RCC 7860 (cell line): ENCODE measurements at regions not wholly inside any gene's neighbourhood (a gene's known extent, or its start where the extent isn't known, plus 50 kb on each side); places are given as distances from the start of the nearest gene placed in this dataset.
A peak's percentile ranks its signal among the peaks of the same experiment; 100 is the strongest.
"Not testable (repeated sequence)": the region's sequence is repeated elsewhere in the genome, so short reads cannot be mapped to it uniquely, and the experiment has no call there.

Experiments used
- DNase-seq: peaks from one replicate; pipeline ENCODE4 v3.0.0-alpha.2; 2015; ENCODE audit warnings: low spot score
- FAIRE-seq: peaks from 2 replicates; lab custom pipeline; 2012; peaks lifted over from hg19 to GRCh38; lab: Jason Lieb, UNC

DNA sequence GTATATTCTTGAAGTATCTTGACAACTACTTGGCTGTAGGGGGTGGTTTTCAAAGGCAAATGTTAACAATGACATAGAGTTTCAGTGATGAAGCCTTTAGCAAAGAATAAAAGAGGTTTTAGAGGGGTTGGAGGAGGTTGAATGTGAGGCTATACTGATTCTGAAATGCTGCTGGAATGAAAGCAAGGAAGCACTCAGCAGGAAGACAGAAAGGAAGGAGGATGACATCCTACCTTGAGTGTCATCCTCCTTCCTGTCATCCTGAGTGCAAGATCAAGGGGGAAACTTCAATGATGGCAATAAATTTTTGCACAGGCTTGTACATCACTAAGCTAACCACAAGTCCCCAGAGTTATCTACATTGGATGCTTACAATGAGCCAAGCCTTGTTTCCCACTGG lies 120.5 kb downstream of the APIP start:
- no peak for FAIRE-seq

DNA sequence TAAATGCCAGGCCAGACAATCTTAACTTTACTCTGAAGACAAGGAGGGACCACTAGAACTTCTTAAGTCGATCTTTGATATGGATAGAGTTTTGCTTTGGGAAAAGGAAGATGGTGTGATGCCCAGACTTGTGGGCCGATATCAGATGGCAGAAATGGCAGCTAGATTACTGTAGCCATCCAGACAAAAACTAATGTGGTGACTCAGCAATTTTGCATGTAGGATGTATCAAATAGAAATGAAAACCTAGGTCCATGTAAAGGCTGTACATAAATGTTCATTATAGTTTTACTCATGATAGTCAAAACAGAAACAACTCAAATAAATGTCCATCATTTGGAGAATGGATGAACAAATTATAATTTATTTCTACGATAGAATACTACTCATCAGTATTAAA lies 121.5 kb downstream of the APIP start:
- no peak for FAIRE-seq
- DNase-seq, result no peak

More for the DNA sequence above, 120.5 kb downstream of the APIP start:
- no peak for DNase-seq

DNA sequence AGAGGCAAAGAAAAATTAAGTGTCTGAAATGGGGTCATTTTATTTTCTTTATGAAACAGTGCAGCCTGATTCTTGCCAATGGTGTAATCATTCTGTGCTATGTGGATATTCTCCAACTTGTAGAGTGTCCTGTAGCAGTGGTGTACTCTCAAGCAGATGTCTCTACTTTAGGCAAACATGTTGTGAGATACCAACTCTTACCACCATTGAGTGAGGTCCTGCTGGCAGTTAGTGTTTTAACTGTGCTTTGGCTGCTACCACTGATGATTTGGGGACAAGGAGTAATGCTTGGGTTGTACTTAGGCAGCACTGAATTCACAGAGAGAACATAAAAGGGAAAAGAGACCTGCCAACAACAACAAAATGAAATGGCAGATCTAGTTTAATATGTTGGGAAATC lies 122.5 kb downstream of the APIP start:
- DNase-seq (no peak), FAIRE-seq (no peak)

DNA sequence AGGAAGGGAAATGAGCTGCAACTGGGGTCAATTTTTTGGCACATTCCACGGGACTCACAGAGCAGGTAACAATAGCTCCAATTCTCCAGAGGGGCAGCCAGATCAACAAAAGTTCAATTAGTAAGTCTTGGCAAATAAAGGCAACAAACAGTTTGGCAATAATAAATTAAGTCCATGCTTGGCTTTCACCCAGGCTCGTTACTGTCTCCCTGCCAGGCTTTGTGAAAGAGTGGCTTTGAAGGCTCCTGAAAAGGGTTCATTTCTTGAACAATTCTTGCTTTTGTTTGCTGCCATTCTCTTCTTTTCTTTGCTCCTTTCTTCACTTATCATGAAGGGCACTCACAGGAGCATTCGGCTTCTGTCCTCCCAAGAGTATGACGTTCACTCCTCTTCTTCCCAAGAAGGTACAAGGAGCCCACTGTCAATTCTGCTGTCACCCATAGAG lies 123.3 kb downstream of the APIP start:
- FAIRE-seq (no peak), DNase-seq (no peak)

DNA sequence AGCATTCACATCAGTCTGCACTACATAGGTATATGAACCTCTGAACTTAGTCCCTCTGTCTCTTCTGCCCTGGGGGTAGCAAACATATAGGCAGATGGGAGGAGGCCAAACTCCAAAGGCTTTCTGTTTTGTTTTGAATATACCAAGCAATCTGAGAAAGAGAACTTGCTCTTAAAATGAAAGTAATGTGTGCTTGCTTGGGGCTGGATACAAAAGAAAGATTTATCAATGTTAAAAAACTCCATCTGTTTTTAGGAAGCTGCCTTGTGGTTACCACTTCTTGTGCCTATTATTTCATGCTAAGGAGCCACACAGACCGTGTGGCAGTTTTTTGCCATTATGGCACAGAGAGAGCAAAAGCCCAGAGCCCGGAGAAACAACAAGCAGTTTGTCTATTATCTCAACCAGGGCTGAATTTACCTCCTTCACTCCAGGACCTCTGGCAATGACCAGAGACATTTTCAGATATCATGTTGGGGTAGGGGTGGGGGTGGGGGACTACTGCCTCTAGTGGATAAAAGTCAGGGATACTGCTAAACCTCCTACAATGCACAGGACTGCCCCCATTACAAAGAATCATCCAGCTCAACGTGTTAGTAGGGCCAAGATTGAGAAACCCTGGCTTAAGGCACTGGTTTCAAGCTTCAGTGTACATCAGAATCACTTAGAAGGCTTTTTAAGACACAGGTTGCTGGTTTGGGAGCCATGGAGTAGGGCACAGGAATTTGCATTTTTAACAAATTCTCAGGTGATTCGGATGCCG lies 124.2 kb downstream of the APIP start:
- no peak for FAIRE-seq
- no peak for DNase-seq

DNA sequence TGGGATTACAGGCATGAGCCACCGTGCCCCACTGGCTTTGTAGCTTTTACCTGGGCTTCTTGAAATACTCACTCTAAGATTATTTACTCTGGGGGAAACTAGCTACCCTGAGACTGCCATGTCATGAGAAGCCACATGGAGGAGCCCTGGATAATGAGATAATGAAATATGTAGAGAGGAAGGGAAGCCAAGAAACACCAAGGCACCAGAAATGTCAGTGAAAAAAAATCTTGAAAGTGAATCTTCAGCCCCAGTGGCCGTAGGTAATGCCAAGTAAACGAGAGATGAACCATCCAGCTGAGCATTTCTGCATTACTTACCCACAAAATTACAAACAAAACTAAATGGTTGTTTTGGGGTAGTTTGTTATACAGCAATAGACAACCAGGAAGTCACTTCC lies 125.6 kb downstream of the APIP start:
- DNase-seq (no peak), FAIRE-seq (no peak)

DNA sequence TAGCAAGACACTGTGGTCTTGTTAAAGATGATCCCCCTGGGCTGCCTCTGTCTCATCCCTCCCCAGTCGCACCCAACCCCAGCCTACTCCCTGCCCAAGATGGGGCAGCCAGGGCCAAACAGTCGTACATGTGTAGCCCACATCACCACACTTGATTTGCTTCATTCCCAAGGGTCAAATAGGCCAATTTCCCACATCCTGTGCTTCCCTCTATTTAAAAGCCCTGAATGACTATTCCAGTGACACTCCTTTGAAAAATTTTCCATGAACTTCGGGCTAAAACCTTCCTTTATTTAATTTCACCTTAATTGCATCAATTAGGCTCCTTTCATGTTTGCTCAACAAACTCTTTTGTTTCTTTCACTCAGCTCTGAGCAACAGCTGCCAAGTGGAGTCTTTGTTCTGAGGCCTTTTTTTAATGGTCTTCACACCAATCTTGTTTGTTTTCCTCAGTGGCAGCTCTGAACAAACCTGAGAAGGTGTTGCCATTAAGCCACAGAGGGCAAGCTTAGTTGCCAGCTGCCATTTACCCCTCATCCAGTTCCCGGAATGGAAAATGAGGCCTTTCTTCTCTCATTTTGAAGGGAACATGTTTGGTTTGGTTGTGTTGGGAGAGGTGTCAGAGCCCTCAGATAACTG lies 126.9 kb downstream of the APIP start:
- FAIRE-seq, result no peak
- DNase-seq, result no peak

DNA sequence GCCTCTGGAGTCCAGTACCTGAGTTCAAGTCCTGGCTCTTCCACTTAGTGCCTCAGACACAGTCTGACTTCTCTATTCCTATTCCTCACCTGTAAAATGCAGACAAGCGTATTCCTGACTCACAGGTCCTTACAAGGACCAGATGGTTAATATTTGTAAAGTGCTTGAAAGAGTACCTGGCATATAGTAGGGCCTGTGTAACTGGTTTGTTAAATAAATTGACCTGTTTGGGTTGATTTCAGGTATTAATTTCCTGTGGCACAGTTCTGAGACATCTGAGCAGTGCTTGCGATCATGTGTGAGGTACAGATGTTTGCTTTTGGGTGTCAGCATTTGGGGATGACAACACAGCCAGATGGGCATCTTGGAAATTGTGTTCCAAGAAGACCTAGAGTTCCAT lies 127.5 kb downstream of the APIP start:
- FAIRE-seq, result no peak

DNA sequence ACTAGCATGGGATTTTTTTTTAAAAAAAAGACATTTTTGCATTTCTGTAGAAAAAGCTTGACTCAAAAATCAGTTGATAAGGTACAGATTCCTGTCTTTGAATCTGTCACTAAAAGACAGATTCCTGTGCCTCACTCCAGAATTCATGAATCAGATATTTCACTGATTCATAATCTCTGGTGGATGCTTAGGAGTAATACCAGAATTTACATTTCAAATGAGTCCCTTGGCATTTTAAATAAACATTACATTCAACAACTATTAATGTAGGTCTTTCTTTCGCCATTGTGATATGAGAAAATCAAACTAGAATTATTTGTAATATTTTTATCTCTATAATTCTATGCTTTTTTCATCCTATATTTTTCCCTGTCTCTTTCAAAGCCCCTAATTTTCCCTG lies 128.3 kb downstream of the APIP start:
- no peak for DNase-seq
- FAIRE-seq, result no peak

More for the DNA sequence above, 127.5 kb downstream of the APIP start:
- no peak for DNase-seq

DNA sequence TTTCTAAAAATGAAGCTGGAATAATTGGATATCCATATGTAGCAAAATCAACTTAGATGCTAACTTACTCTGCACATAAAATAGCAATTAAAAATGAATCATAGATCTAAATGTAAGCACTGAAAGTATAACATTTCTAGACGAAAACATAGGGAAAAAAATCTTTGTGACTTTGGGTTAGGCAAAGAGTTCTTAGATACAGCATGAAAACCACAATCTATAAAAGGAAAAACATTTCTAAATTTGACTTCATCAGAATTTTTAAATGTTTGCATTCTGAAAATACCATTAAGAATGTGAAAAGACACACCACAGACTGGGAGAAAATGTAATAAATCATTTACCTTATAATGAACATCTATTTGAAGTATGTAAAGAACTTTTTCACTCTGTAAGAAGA lies 128.8 kb downstream of the APIP start:
- DNase-seq (no peak), FAIRE-seq (no peak)

DNA sequence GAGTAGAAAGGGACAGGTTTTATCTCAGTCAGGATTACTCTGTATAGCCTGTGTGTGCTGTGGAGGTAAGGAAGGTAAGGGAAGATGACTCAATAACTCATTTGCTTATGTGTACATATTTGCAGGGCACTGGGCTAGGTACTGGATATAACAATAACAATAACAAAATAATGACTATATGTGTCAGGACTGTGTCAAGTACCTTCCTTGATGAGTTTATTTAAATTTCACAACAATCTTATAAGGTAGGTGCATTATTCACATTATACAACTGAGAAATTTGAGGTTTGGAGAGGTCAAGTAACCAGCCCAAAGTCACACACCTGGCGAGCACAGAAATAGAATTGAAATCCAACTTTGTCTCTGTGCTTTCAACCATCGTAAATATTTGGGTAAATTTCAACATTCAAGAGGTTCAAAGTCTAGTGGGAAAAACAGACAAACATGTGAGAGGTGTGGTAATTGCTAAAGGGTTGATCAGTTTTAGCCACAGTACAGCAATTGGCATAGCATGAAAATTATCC lies 131.8 kb downstream of the APIP start:
- no peak for FAIRE-seq
- no peak for DNase-seq

DNA sequence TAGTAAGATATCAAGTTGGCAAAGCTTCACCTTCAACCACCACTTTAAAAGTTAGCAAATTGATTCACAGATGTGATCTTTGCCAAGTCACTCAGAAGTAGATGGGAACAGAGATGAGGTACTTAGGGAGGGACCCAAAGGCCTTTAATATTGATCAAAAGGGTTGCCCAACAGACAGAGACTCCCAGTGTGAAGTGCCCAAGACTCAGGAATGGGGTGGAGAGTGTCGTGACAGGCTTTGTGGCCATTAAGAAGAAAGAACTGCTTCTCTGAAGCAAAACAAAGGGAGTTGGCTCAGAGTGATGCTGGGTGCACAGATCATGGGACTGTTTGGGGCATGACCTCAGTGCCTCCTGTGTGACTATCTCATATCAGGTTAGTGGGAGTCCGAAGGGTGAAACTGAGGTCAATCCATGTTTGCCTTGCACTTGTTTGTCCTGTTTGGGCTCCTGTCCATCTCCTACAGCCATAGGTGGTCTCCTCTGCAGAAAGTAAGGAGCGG lies 132.3 kb downstream of the APIP start:
- DNase-seq (no peak), FAIRE-seq (no peak)

DNA sequence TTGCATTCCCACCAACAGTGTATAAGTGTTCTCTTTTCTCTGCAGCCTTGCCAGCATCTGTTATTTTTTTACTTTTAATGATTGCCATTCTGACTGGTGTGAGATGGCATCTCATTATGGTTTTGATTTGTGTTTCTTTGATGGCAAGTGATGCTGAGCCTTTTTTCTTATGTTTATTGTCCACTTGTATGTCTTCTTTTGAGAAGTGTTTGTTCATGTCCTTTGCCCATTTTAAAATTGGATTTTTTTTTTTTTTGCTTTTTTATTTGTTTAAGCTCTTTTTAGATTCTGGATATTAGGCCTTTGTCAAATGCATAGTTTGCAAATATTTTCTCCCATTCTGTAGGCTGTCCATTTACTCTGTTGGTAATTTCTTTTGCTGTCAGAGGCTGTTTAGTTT lies 134.4 kb downstream of the APIP start:
- DNase-seq, FAIRE-seq: not testable (repeated sequence)

DNA sequence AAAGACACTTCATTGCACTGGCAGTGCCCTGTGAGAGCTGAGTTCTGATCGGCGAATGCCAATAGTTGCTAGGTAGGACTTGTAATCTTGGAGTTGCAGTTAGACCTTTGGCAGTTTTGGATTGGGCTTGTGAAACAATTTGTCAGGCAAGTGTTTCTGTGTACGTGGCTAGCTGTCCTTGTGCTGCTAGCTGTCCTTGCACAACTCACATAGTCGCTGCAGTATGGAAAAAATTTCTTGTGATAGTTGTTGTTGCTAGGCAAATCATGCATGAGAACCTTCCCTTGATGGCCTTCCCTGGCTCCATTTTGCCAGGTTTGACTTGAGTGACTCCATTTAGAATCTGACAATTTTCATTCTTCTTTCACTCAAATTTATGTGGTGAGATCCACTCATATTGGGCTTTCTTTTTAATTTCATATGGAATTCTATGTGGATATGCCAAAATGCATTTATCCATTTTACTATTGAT lies 140.7 kb downstream of the APIP start:
- DNase-seq (no peak), FAIRE-seq (no peak)

DNA sequence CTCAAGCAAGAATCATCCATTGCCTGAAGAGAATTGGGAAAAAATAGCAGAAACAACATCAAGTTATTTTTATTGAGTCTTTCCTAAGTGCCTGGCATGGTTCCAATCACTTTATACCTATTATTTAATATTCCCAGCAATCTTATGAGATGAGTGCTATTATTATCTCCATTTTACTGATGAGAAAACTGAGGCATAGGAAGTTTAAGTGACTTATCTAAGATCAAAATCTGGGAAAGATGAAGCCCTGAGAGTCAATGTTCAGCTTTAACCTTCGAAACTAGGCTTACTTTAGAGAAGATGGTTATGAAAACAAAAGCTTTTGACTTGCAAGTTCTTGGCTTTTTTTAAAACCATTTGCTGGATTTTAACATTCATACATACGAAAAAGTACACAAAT lies 141.6 kb downstream of the APIP start:
- FAIRE-seq, result no peak

DNA sequence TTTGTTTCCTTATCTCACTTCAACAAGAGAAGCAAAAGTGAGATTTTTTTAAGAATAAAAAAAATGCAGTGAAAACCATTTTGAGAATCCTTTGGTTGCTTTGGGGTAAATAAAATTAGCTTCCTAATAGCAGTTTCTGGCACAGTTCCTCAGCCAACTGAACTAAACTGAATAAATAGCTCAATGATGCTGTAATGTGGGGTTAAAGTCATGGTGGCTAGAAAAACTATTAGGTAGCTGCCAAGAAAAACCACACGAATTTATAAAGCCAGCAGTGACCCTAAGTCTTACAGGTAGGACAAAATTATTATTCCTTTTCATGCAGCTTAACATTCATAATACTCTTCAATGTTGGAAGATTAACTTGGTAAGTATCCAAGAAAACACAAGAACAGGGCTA lies 142.4 kb downstream of the APIP start:
- no peak for DNase-seq
- peak; percentile 40 for FAIRE-seq

More for the DNA sequence above, 141.6 kb downstream of the APIP start:
- no peak for DNase-seq

DNA sequence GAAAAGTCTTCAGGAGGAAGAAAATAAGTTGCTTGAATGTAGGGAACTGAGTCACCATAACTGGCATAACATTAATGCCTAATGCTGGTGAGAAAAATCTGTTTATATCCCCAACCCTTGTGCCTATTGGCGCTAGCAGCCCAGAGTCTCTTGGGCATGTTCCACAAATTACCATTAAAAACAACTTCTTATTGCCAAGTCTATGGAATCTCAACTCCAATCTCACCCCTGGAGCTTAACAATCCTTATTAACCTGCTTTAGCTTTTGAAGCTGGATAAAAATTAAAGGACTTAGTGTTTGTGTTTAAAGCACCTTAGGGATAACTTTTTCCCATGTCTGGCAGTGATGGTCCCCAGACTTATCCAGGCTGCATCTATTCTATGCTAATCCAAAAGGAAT lies 143.0 kb downstream of the APIP start:
- no peak for FAIRE-seq
- no peak for DNase-seq

DNA sequence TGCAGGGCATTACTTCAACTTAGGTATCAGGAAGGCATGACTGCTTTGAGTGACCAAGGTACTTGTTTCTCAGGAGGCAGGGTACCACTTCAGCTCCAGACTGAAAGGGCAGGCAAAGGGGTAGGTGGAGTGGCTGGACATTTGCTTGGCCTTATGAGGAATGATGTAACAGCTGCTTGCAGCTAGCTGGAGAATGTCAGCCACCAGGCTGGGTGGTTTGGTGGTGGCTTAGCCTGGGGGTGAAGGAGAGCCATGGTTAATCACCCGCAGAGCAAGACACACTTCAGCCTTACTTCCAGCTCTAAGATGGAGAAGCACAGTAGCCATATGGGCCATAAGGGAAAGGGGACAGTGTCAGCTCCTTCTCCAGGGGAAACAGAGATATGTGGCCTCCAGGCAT lies 146.1 kb downstream of the APIP start:
- DNase-seq (no peak), FAIRE-seq (no peak)

DNA sequence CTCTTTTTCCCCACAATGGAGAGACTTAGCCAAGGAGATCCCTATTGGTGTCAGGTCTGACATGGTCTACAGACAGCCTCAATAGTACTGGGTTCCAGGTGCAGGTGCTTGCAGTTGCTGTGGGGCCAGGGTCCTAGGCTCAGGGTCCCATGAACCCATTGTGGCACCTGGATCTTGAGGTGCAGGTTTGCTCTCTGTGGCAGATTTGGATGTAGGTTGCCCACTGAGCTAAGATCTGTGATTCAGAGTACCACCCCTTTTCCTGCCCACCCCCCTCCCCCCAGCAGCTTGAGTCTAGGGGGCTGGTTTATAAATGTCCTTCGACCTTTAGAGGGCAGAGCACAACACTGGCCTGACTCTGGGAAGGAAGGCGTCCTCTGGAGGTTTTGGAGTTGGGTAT lies 147.0 kb downstream of the APIP start:
- FAIRE-seq, result no peak
- DNase-seq, result no peak

DNA sequence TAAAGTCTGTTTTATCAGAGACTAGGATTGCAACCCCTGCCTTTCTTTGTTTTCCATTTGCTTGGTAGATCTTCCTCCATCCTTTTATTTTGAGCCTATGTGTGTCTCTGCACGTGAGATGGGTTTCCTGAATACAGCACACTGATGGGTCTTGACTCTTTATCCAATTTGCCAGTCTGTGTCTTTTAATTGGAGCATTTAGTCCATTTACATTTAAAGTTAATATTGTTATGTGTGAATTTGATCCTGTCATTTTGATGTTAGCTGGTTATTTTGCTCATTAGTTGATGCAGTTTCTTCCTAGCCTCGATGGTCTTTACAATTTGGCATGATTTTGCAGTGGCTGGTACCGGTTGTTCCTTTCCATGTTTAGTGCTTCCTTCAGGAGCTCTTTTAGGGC lies 141.7 kb downstream of the EHF start:
- not testable (repeated sequence) for DNase-seq, FAIRE-seq

DNA sequence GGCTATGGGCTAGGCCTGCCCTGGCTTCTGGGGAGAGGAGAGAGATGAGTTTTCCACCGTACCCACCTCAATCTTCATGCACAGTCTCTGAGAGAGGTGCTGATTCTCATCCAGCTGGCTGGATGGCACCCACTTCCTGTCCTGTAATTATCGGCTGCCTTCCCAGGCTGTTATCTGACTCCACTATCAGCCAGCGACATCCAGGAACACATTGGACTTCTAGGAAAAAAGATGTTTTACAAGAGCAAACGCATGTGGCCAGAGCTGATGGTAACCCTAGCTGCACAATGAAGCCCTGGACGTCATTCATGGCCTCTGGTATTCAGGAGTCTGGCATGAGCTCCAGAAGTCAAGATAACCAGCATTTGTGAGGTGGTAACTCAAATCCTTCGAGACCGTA lies 137.4 kb downstream of the EHF start:
- DNase-seq, result no peak
- FAIRE-seq, result no peak

DNA sequence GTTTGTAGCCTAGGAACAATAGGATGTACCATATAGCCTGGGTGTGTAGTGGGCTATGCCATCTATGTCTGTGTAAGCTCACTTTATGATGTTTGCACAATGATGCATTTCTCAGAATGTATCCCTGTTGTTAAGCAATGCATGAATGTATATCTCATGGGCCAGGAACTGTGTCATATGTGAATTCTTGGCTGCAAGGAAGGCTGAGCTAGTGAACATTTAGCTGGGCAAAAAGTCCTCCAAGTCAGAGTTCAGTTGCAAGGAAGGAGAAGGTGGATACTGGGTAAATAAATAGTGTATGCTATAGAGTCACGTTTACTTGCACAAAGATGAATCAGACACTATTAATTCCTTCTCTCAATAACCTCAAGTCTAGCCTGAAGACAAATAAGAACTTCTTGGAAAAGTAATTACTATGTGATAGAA lies 136.1 kb downstream of the EHF start:
- FAIRE-seq (no peak), DNase-seq (no peak)
